IMR-90 (cell line): ENCODE measurements at regions not wholly inside any gene's neighbourhood (a gene's known extent, or its start where the extent isn't known, plus 50 kb on each side); places are given as distances from the start of the nearest gene placed in this dataset.

Source experiments
- ATAC-seq: fragments of 200-7000 bp; cut with Tn5 transposase; 2 replicates; pipeline ENCODE4 v1.9.1; 2020; ENCODE audit warnings: low read depth, mild to moderate bottlenecking, moderate library complexity
- BruUV-seq: library from RNA; stranded (reverse); fragments of 400-500 nt; replicated peaks from 2 replicates; lab custom pipeline; 2021; lab: Mats Ljungman, UMichigan
- CTCF ChIA-PET: fragments of 300-600 bp; formaldehyde crosslinking; extraction: SDS; loops from one replicate; lab custom pipeline; 2021; ENCODE audit warnings: antibody characterized with exemption; lab: Yijun Ruan, JAX
- POLR2A ChIA-PET: fragments of 300-600 bp; sonication (Branson Sonifier 250); formaldehyde crosslinking; loops from one replicate; lab custom pipeline; 2022; ENCODE audit warnings: antibody characterized with exemption; ENCODE audit not compliant: unreplicated experiment; lab: Charles Lee
- DNase-seq: peaks from one replicate; pipeline ENCODE4 v3.0.0; 2013
- H2AFZ ChIP-seq: replicated peaks from 2 replicates; pipeline ENCODE3; 2013; ENCODE audit warnings: low read length, mild to moderate bottlenecking; ENCODE audit not compliant: poor library complexity
- H2AK5ac ChIP-seq: 2 replicates; pipeline ENCODE4 v1.6.1; 2013; ENCODE audit warnings: low read depth, low read length, inconsistent platforms
- H2AK9ac ChIP-seq: replicated peaks from 2 replicates; pipeline ENCODE3; 2013; ENCODE audit warnings: mild to moderate bottlenecking, low read depth, low read length, moderate library complexity; ENCODE audit not compliant: poor library complexity
- H2BK120ac ChIP-seq: 2 replicates; pipeline ENCODE4 v1.6.1; 2013; ENCODE audit warnings: low read depth, low read length, inconsistent platforms
- H2BK15ac ChIP-seq: 3 replicates; pipeline ENCODE4 v1.6.1; 2013; ENCODE audit warnings: low read depth, low read length, inconsistent platforms
- H2BK20ac ChIP-seq: 2 replicates; pipeline ENCODE4 v1.6.1; 2013; ENCODE audit warnings: low read depth, mild to moderate bottlenecking, inconsistent platforms, low read length, moderate library complexity
- H2BK5ac ChIP-seq: 2 replicates; pipeline ENCODE4 v1.6.1; 2013; ENCODE audit warnings: mild to moderate bottlenecking, low read depth, low read length, inconsistent platforms; ENCODE audit not compliant: poor library complexity, severe bottlenecking
- H3K14ac ChIP-seq: replicated peaks from 2 replicates; pipeline ENCODE4 v1.6.1; 2013; ENCODE audit warnings: low read depth, low read length, inconsistent platforms
- H3K18ac ChIP-seq: 2 replicates; pipeline ENCODE4 v1.6.1; 2013; ENCODE audit warnings: low read depth, low read length, control low read depth
- H3K23ac ChIP-seq: 2 replicates; pipeline ENCODE4 v1.6.1; 2013; ENCODE audit warnings: low read depth, low read length, inconsistent platforms
- H3K27ac ChIP-seq: 2 replicates; pipeline ENCODE4 v1.5.1; 2013; ENCODE audit warnings: mild to moderate bottlenecking, control low read depth, low read length; ENCODE audit not compliant: insufficient read depth
- H3K27me3 ChIP-seq: 2 replicates; pipeline ENCODE4 v1.6.1; 2013; ENCODE audit warnings: low read length; ENCODE audit not compliant: control insufficient read depth, insufficient read depth
- H3K36me3 ChIP-seq: 2 replicates; pipeline ENCODE4 v1.6.1; 2013; ENCODE audit warnings: low read length, mixed read lengths; ENCODE audit not compliant: control insufficient read depth, insufficient read depth
- H3K4ac ChIP-seq: 2 replicates; pipeline ENCODE4 v1.6.1; 2013; ENCODE audit warnings: low read depth, low read length, inconsistent platforms
- H3K4me1 ChIP-seq: 2 replicates; pipeline ENCODE4 v1.6.1; 2013; ENCODE audit warnings: low read length, mixed read lengths; ENCODE audit not compliant: control insufficient read depth, insufficient read depth
- H3K4me2 ChIP-seq: 2 replicates; pipeline ENCODE4 v1.6.1; 2013; ENCODE audit warnings: low read depth, mild to moderate bottlenecking, control low read depth, low read length, moderate library complexity
- H3K4me3 ChIP-seq: 2 replicates; pipeline ENCODE4 v1.5.1; 2013; ENCODE audit warnings: low read depth, mild to moderate bottlenecking, control low read depth, low read length, moderate library complexity; ENCODE audit not compliant: insufficient read depth
- H3K56ac ChIP-seq: 2 replicates; pipeline ENCODE4 v1.6.1; 2013; ENCODE audit warnings: low read length, inconsistent platforms; ENCODE audit not compliant: insufficient read depth; ENCODE audit errors: extremely low read depth
- H3K79me1 ChIP-seq, 2 experiments: 2 replicates each; pipeline ENCODE4 v1.6.1; 2013; ENCODE audit warnings: low read length in 2 of 2, inconsistent platforms in 1 of 2, low read depth in 1 of 2
- H3K9ac ChIP-seq: 2 replicates; pipeline ENCODE4 v1.6.1; 2013; ENCODE audit warnings: low read depth, low read length, control low read depth
- H3K9me1 ChIP-seq: 2 replicates; pipeline ENCODE4 v1.6.1; 2013; ENCODE audit warnings: low read length, inconsistent platforms; ENCODE audit not compliant: insufficient read depth
- H3K9me3 ChIP-seq: 2 replicates; pipeline ENCODE4 v1.6.1; 2013; ENCODE audit warnings: low read length; ENCODE audit not compliant: control insufficient read depth, insufficient read depth
- H4K20me1 ChIP-seq: 2 replicates; pipeline ENCODE4 v1.6.1; 2013; ENCODE audit warnings: low read length, inconsistent platforms; ENCODE audit not compliant: insufficient read depth
- H4K5ac ChIP-seq: 2 replicates; pipeline ENCODE4 v1.6.1; 2013; ENCODE audit warnings: mild to moderate bottlenecking, low read depth, low read length, control low read depth
- H4K8ac ChIP-seq, 2 experiments: 2 replicates each; pipeline ENCODE4 v1.6.1; 2013; ENCODE audit warnings: low read depth in 2 of 2, low read length in 2 of 2, control low read depth in 1 of 2, inconsistent platforms in 1 of 2
- H4K91ac ChIP-seq: 2 replicates; pipeline ENCODE4 v1.6.1; 2013; ENCODE audit warnings: low read depth, low read length, inconsistent platforms; ENCODE audit not compliant: insufficient read depth
- BHLHE40 ChIP-seq: fragments of 150-350 bp; IDR thresholded peaks from 2 replicates; pipeline ENCODE4 v1.6.1; 2016; ENCODE audit warnings: mild to moderate bottlenecking, low read depth, low read length
- CEBPB ChIP-seq: IDR thresholded peaks from 2 replicates; pipeline ENCODE4 v1.6.1; 2012; ENCODE audit warnings: low read depth, low read length, improper control_type of control experiment
- CHD1 ChIP-seq: IDR thresholded peaks from 2 replicates; pipeline ENCODE4 v1.6.1; 2012; ENCODE audit warnings: low read depth, low read length, improper control_type of control experiment
- CTCF ChIP-seq: conservative IDR thresholded peaks from 2 replicates; pipeline ENCODE4 v1.5.1; 2012; ENCODE audit warnings: mild to moderate bottlenecking, low read depth, low read length, improper control_type of control experiment
- ELK1 ChIP-seq: fragments of 150-350 bp; IDR thresholded peaks from 2 replicates; pipeline ENCODE4 v1.6.1; 2016; ENCODE audit warnings: low read depth, mild to moderate bottlenecking, low read length, moderate library complexity, borderline replicate concordance
- FOS ChIP-seq: fragments of 150-350 bp; IDR thresholded peaks from 2 replicates; pipeline ENCODE4 v1.6.1; 2016; ENCODE audit warnings: low read depth, low read length
- MAFK ChIP-seq: IDR thresholded peaks from 2 replicates; pipeline ENCODE4 v1.6.1; 2012; ENCODE audit warnings: low read depth, low read length, improper control_type of control experiment
- MAZ ChIP-seq: IDR thresholded peaks from 2 replicates; pipeline ENCODE4 v1.6.1; 2012; ENCODE audit warnings: low read depth, mild to moderate bottlenecking, low read length, improper control_type of control experiment, moderate library complexity, borderline replicate concordance
- MXI1 ChIP-seq: IDR thresholded peaks from 2 replicates; pipeline ENCODE4 v1.6.1; 2012; ENCODE audit warnings: low read depth, mild to moderate bottlenecking, low read length, moderate library complexity, borderline replicate concordance
- NFE2L2 ChIP-seq: fragments of 150-350 bp; IDR thresholded peaks from 2 replicates; pipeline ENCODE4 v1.6.1; 2016; ENCODE audit warnings: low read depth, mild to moderate bottlenecking, low read length
- POLR2A ChIP-seq: IDR thresholded peaks from 2 replicates; pipeline ENCODE4 v1.6.1; 2012; ENCODE audit warnings: mild to moderate bottlenecking, low read depth, low read length
- RAD21 ChIP-seq: IDR thresholded peaks from 2 replicates; pipeline ENCODE4 v1.6.1; 2012; ENCODE audit warnings: low read length, improper control_type of control experiment
- RCOR1 ChIP-seq: IDR thresholded peaks from 2 replicates; pipeline ENCODE4 v1.6.1; 2012; ENCODE audit warnings: mild to moderate bottlenecking, low read length, improper control_type of control experiment; ENCODE audit not compliant: insufficient replicate concordance
- RFX5 ChIP-seq: IDR thresholded peaks from 2 replicates; pipeline ENCODE4 v1.8.0; 2012; ENCODE audit warnings: low read depth, mild to moderate bottlenecking, low read length, moderate library complexity
- SMC3 ChIP-seq: fragments of 150-350 bp; IDR thresholded peaks from 2 replicates; pipeline ENCODE4 v1.6.1; 2016; ENCODE audit warnings: low read depth, mild to moderate bottlenecking, antibody characterized with exemption, low read length, moderate library complexity
- USF2 ChIP-seq: fragments of 150-350 bp; IDR thresholded peaks from 2 replicates; pipeline ENCODE4 v1.6.1; 2017; ENCODE audit warnings: mild to moderate bottlenecking, antibody characterized with exemption, low read length, low read depth
- WGBS, 2 experiments: methylation state at CpG; one replicate each; pipeline versions ENCODE4 v1.1.5 to v1.1.7; 2013; ENCODE audit warnings: missing lambda C conversion rate in 2 of 2; ENCODE audit not compliant: insufficient read length in 1 of 2; ENCODE audit errors: extremely low coverage in 2 of 2; 5-methylcytosine and 5-hydroxymethylcytosine counted together
- dilution Hi-C: fragments of 300-500 bp; cut with HindIII; formaldehyde crosslinking; loops from one replicate; pipeline ENCODE4 v1.14.3; 2018; ENCODE audit warnings: low sequenced_read_pairs; ENCODE audit not compliant: unreplicated experiment
- in situ Hi-C: fragments of 300-500 bp; cut with MboI; formaldehyde crosslinking; loops from 3 replicates; pipeline ENCODE4 v1.14.3; 2019; ENCODE audit warnings: low sequenced_read_pairs, inconsistent platforms, mixed read lengths
- intact Hi-C: fragments of 100-400 bp; cut with micrococcal nuclease; formaldehyde crosslinking; loops from 2 replicates; pipeline ENCODE4 v1.10.0; 2022

GRCh38 chr3:76615719-76616118, 424.2 kb upstream of the ROBO2 start:
- Histone ChIP-seq H3K18ac (no peak overlapping the region), H3K9me3 (no peaks in the 10 kb centered on the region), H2AK9ac (no peak overlapping the region), H3K36me3 (no peaks in the 10 kb centered on the region), H4K8ac (no peak overlapping the region), H3K56ac (no peak overlapping the region), H3K14ac (no peak overlapping the region), H3K9ac (no peak overlapping the region), H4K20me1 (no peaks in the 10 kb centered on the region), H3K9me1 (no peaks in the 10 kb centered on the region), H2AFZ (no peak overlapping the region), H2BK120ac (no peak overlapping the region), H3K4me1 (no peaks in the 10 kb centered on the region), H2AK5ac (no peak overlapping the region), H2BK5ac (no peak overlapping the region), H3K4me2 (no peak overlapping the region), H2BK15ac (no peak overlapping the region), H2BK20ac (no peak overlapping the region), H3K4me3 (no peak overlapping the region), H3K79me1 (no peaks in the 10 kb centered on the region), H3K4ac (no peak overlapping the region), H4K91ac (no peak overlapping the region), H3K27ac (no peak overlapping the region), H3K23ac (no peak overlapping the region), H3K27me3 (no peaks in the 10 kb centered on the region), H4K5ac (no peak overlapping the region)
- in situ Hi-C loops (no loop called here), dilution Hi-C loops (no loop called here), intact Hi-C loops (no loop called here)
- peak; percentile 72 for ATAC-seq
- ChIA-PET POLR2A (no interaction called here), CTCF (interaction anchor here (0.8 kb wide), 1 partner anchor 12 kb away, joined by 3 read pairs; no protein-coding TSS in a partner anchor)
- no TSS peak for BruUV-seq
- DNase-seq, result peak; percentile 64
- TF ChIP-seq CTCF (no peak), SMC3 (no peak), CEBPB (no peak; the same call in 1 of the 2 replicates), ELK1 (no peak), RAD21 (no peak), FOS (no peak), NFE2L2 (no peak), MAZ (no peak), POLR2A (no peak), RCOR1 (no peak), MXI1 (no peak), RFX5 (no peak), USF2 (no peak), CHD1 (no peak), BHLHE40 (no peak), MAFK (no peak)
- WGBS, 2 experiments, result no CpG with 5 or more reads among the region's 1 CpG
